Caki2 (cell line): ENCODE measurements at regions not wholly inside any gene's neighbourhood (a gene's known extent, or its start where the extent isn't known, plus 50 kb on each side); places are given as distances from the start of the nearest gene placed in this dataset.
A peak's percentile ranks its signal among the peaks of the same experiment; 100 is the strongest.
"Not testable (repeated sequence)": the region's sequence is repeated elsewhere in the genome, so short reads cannot be mapped to it uniquely, and the experiment has no call there.

Source experiments
- DNase-seq: peaks from one replicate; pipeline ENCODE4 v3.0.0-alpha.2; 2015; ENCODE audit warnings: low read depth
- in situ Hi-C: cut with HindIII; loops from 2 replicates; pipeline ENCODE4 v1.10.0; 2016; ENCODE audit warnings: low sequenced_read_pairs, low pct_unique_long_range_greater_than_20kb, mixed read lengths

DNA sequence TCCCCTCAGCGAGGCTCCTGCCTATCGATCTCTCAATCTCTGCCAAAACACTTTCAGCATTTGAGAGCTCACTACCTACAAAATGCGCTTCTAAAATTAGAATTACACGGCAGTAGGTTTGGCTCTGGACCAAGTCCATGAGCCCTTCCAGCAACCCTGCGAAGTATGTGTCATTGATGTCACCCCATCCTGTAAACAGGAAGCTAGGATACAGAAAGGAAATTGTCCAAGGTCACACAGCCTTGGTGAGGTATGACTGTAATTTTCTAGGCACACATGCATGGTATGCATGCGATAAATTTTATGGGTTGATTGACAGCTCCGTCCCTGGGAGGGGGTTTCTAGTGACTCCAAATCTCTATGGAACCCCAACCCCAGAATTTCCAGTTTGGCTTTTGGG, 330.3 kb upstream of the CDH5 start:
- in situ Hi-C loops = no loop called here
- no peak for DNase-seq

DNA sequence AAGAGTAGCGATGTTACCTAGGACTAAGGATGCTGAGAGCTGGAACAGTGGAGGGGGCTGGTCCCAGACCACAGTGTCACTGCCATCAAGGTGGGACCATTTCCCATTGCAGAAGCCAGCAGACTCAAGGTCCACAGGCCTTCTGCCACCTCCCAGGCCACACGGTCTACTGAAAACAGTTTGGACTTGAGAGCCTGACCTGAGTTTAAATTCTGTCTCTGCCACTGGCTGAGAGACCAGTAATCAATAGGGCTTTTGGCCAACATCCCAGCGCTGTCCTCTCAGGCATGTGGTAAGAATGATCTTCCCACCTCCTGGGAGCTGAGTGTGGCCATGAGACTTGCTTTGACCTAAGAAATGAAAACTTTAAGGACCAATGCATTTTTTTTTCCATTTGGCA, 331.4 kb upstream of the CDH5 start:
- in situ Hi-C loops = no loop called here
- no peak for DNase-seq

GRCh38 chr16:66032841-66033240, 333.6 kb upstream of the CDH5 start:
- no peak for DNase-seq
- in situ Hi-C loops = no loop called here

DNA sequence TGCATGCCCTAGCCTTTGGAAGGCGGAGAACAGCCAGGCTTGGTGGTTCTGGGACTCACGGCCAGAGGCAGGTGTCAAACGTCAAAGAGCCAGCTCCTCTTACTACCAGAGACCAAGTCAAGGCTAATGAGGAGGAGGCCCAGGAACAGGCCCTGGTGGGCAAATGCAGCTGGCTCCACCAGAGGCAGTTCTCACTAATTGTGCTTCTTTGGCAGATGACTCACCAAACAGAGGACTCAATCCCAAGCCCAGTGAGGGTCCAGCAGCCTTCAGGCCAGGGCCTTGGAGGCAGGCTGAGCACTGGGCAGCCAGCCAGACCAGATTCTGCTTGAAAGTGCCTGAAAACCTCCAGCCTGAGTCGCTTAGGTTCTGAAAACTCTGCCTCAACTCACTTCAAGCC, 336.5 kb upstream of the CDH5 start:
- no peak for DNase-seq
- in situ Hi-C loops = no loop called here

- in situ Hi-C loops = no loop called here
- no peak for DNase-seq
These were observed 337.8 kb upstream of the CDH5 start for GRCh38 chr16:66028510-66029216.

DNA sequence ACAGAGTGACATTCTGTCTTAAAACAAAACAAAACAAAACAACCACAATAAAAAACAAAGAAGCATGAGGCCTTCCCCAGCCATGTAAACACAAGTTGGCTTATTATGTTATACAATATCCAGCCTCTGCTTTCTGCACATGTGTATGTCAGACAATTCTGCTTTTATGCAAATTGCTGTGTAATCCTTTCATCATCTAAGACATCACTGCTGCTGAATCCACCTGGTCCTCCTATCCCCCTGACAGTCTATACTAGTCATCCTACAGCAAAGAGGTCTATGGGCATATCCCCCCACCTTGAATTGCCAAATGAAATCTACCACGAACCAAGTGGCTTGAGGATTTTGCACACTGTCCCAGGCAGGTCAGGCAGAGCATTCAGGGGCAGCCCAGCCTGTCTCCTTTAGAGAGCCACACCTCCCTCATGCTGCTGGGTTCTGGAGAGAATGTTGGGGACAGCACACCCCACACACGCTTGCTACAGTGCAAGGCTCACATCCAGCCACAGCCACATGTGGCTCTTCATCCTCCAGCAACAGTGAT, 339.6 kb upstream of the CDH5 start:
- in situ Hi-C loops = no loop called here
- DNase-seq = no peak

GRCh38 chr16:66026211-66026610, 340.3 kb upstream of the CDH5 start:
- DNase-seq = no peak
- in situ Hi-C loops = no loop called here

DNA sequence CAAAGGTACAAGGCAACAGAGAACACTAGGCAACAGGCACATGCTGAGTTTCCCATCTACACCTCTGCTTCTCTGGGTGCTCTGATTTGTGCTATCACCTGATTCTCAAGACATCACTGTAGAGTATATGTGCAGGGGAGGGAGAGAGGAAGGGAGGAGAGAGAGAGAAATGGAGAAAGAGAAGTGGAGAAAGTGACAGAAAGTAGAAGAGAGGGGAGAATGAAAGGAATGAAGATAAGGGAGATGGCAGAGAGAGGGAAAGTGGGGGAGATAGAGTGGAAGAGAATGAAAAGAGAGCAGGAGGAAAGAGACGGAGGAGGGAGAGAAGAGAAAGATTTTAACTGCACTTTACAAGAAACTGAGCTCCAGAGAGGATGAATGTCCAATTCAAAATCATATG, 340.7 kb upstream of the CDH5 start:
- in situ Hi-C loops = no loop called here
- no peak for DNase-seq

DNA sequence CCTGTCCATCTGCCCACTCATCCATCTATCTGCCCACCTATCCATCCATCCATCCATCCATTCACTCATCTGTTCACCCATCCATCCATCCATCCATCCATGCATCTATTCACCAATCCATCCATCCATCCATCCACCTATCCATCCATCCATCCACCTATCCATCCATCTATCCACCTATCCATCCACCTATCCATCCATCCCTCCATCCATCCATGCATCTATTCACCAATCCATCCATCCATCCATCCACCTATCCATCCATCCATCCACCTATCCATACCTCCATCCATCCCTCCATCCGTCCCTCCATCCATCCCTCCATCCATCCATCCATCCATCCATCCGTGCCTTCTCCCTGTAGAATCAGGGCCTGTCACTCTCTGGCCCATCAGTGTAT, 341.9 kb upstream of the CDH5 start:
- in situ Hi-C loops, DNase-seq: not testable (repeated sequence)

- no peak for DNase-seq
- in situ Hi-C loops = no loop called here
These were observed 343.0 kb upstream of the CDH5 start for GRCh38 chr16:66023481-66023880.

- in situ Hi-C loops = no loop called here
- DNase-seq = peak; percentile 19
These were observed 345.8 kb upstream of the CDH5 start for GRCh38 chr16:66020642-66021041.

- in situ Hi-C loops = no loop called here
- DNase-seq = no peak
These were observed 346.4 kb upstream of the CDH5 start for GRCh38 chr16:66020046-66020445.

GRCh38 chr16:66019502-66019901, 347.0 kb upstream of the CDH5 start:
- DNase-seq, in situ Hi-C loops: not testable (repeated sequence)

- in situ Hi-C loops = no loop called here
- no peak for DNase-seq
These were observed 352.3 kb upstream of the CDH5 start for GRCh38 chr16:66014221-66014620.

DNA sequence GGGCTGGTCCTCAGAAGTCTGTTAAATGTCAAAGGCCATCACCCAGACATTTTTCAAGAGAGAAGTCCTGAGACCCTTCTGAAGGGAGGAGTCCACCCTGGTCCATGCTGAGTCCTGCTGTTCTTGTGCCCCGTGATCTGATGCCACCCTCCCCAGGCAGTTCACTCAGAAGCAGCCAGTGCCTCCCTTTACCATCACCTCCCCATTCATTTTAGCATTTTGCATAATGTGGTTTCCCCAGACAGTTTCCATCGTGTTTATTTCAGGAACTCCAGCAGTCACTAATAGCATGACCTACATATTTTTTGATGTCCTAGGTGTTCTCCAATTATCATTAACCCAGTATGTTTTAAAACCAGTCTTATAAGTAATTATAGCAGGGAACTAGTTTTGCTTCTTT, 353.0 kb upstream of the CDH5 start:
- DNase-seq = no peak
- in situ Hi-C loops = no loop called here

DNA sequence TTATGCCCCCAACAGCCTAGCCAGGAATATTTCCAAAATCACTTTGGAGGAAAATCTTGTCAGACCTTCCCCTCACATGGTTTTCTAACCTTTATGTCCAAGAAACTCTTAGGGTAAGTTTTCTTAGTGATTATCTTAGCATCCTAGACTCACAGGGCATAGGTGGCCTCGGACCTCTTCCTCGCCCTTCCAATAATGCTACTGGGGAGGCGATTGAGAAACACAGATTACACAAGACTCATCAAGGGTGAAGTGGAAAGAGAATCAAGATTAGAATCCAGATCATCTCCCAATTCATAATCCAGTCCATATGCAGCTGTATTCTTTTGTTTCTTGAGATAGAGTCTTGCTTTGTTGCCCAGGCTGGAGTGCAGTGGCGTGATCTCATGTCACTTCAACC, 358.4 kb upstream of the CDH5 start:
- in situ Hi-C loops = no loop called here
- no peak for DNase-seq

GRCh38 chr16:66007717-66008116, 358.8 kb upstream of the CDH5 start:
- DNase-seq = no peak
- in situ Hi-C loops = no loop called here

- no peak for DNase-seq
- in situ Hi-C loops = no loop called here
These were observed 360.0 kb upstream of the CDH5 start for GRCh38 chr16:66006485-66006884.

GRCh38 chr16:66004699-66005098, 361.8 kb upstream of the CDH5 start:
- no peak for DNase-seq

DNA sequence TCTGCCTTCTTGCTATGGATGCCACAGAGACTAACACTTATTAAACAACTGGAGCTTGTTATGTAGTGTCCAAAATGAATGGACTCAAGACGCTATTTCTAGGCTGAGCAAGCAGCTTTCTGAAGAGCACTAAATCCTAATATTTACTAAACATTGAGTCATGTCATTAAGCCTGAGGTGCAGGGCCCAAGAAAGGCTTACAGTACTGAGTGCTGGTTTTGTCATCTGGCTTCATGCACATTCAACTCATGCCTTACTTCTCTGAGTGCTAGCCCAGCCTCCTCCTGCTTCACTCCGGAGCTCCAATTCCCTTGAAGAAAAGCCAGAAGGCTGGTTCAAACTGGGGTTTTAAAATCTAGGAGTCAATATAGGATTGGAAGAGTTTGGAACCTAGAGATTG, 363.3 kb upstream of the CDH5 start:
- DNase-seq = no peak
- in situ Hi-C loops = no loop called here

More at GRCh38 chr16:66004699-66005098, 361.8 kb upstream of the CDH5 start:
- in situ Hi-C loops = no loop called here
